ENCODE measurements at regions not wholly inside any gene's neighbourhood (a gene's known extent, or its start where the extent isn't known, plus 50 kb on each side); places are given as distances from the start of the nearest gene placed in this dataset.
"Not testable (repeated sequence)": the region's sequence is repeated elsewhere in the genome, so short reads cannot be mapped to it uniquely, and the experiment has no call there.

DNA sequence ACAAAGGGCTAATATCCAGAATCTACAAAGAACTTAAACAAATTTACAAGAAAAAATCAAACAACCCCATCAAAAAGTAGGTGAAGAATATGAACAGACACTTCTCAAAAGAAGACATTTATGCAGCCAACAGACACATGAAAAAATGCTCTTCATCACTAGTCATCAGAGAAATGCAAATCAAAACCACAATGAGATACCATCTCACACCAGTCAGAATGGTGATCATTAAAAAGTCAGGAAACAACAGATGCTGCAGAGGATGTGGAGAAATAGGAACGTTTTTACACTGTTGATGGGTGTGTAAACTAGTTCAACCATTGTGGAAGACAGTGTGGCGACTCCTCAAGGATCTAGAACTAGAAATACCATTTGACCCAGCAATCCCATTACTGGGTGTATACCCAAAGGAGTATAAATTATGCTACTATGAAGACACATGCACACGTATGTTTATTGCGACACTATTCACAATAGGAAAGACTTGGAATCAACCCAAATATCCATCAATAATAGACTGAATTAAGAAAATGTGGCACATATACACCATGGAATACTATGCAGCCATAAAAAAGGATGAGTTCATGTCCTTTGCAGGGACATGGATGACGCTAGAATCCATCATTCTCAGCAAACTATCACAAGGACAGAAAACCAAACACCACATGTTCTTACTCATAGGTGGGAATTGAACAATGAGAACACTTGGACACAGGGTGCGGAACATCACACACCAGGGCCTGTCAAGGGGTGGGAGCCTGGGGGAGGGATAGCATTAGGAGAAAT is 241.5 kb downstream of the KCNRG start:
- not testable (repeated sequence) for H3K36me3 ChIP-seq (ENCODE audit: insufficient read depth, low read length); H3K4me3 ChIP-seq (ENCODE audit: low read depth in 1 of 2, low read length in 2 of 2)

DNA sequence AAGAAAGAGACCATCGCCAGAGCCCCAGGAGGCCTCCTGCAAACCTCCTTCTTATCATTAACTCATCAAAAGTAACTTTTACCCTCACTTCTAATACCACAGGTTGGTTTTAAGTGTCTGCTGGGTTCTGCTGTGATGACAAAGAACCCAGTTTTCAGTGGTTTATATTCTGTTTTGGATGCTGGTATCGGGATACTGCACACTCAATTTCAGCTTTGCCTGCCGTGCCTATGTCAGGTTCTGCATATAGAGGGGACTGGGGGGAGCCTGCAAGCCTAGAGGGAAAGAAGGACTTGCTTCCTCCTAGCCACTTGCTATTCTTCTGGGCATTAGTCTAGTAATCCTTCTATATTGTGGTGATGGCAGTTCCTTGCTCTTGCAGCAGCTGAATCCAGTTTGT is 242.4 kb downstream of the KCNRG start:
- Histone ChIP-seq H3K27ac (ENCODE audit: low read depth, low read length) (no peak overlapping the region), H3K9me3 (ENCODE audit: low read length) (no peaks in the 10 kb centered on the region), H3K4me1 (ENCODE audit: insufficient read depth, low read length) (no peaks in the 10 kb centered on the region), H3K9ac (ENCODE audit: low read length) (no peak overlapping the region), H3K36me3 (ENCODE audit: insufficient read depth, low read length) (no peaks in the 10 kb centered on the region), H3K4me3 (ENCODE audit: low read depth in 1 of 2, low read length in 2 of 2) (no peak overlapping the region), H3K27me3 (ENCODE audit: control insufficient read depth in 1 of 2, insufficient read depth in 2 of 2, low read length in 2 of 2) (no peaks in the 10 kb centered on the region)

More for the DNA sequence above, 241.5 kb downstream of the KCNRG start:
- H3K4me1 ChIP-seq (ENCODE audit: insufficient read depth, low read length); H3K9ac ChIP-seq (ENCODE audit: low read length); H3K9me3 ChIP-seq (ENCODE audit: low read length); H3K27me3 ChIP-seq (ENCODE audit: control insufficient read depth in 1 of 2, insufficient read depth in 2 of 2, low read length in 2 of 2); H3K27ac ChIP-seq (ENCODE audit: low read depth, low read length): not testable (repeated sequence)

DNA sequence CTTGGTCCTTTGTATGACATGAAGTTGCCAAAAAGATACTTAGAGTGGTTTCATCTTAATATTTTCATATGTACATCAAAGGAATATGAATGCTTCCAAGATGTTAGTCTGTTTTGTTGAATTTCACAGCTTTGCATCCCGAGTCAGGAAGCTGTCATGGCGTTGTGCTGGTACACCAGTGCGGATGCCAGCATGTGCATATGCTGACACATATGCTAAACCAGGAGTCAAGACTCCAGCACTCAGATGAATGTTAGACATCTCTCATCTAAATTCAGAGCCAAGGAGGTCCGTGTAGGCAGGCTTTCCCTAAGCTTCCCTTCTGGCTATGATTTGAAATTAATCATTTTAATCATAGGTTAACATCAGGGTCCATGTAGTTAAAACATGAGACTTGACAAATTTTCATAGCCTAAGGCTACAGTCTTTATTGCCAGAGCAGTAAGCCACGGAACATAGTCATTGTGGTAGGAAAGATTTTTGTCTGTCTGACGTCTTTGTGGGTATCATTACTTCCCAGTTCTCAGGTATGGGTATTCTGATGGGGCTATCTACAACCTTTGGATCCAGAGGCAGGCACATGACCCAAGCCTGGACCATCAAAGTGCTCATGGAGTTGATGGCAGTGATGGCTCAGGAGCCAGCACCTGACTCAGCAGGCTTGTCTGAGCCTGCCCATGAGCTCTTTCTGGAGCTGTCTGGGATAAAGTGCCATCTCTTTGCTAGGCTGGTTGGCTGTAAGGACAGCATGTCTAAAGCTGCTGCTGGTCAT is 246.1 kb downstream of the KCNRG start:
- no peaks in the 10 kb centered on the region for H3K9me3 ChIP-seq (ENCODE audit: low read length)
- H3K27ac ChIP-seq (ENCODE audit: low read depth, low read length): no peak overlapping the region
- H3K9ac ChIP-seq (ENCODE audit: low read length): no peak overlapping the region
- no peaks in the 10 kb centered on the region for H3K36me3 ChIP-seq (ENCODE audit: insufficient read depth, low read length)
- no peaks in the 10 kb centered on the region for H3K4me1 ChIP-seq (ENCODE audit: insufficient read depth, low read length)
- no peaks in the 10 kb centered on the region for H3K27me3 ChIP-seq (ENCODE audit: control insufficient read depth in 1 of 2, insufficient read depth in 2 of 2, low read length in 2 of 2)
- no peak overlapping the region for H3K4me3 ChIP-seq (ENCODE audit: low read depth in 1 of 2, low read length in 2 of 2)

DNA sequence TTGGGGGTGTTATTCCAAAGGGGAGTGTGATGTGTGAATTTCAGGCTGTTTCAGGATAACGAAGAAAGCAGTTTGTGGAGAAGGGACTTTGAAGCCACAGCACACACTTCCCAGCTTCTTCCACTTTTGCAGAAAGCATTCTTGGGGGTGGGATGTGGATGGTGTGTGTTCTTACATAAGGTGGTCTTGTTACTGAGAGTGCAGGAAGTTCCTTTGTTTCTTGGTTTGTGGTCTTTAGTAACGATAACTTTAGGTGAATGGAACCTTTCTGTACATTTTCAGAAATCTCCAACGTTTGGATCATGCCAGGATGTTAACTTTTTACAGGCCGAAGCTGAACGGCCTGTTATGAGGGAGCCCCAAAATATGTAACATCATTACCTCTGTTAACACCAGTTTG is 251.8 kb downstream of the KCNRG start:
- H3K4me1 ChIP-seq (ENCODE audit: insufficient read depth, low read length): no peaks in the 10 kb centered on the region
- H3K27ac ChIP-seq (ENCODE audit: low read depth, low read length): no peak overlapping the region
- H3K27me3 ChIP-seq (ENCODE audit: control insufficient read depth in 1 of 2, insufficient read depth in 2 of 2, low read length in 2 of 2): no peaks in the 10 kb centered on the region
- no peak overlapping the region for H3K9ac ChIP-seq (ENCODE audit: low read length)
- H3K36me3 ChIP-seq (ENCODE audit: insufficient read depth, low read length): no peaks in the 10 kb centered on the region
- H3K9me3 ChIP-seq (ENCODE audit: low read length): no peaks in the 10 kb centered on the region
- H3K4me3 ChIP-seq (ENCODE audit: low read depth in 1 of 2, low read length in 2 of 2): no peak overlapping the region

DNA sequence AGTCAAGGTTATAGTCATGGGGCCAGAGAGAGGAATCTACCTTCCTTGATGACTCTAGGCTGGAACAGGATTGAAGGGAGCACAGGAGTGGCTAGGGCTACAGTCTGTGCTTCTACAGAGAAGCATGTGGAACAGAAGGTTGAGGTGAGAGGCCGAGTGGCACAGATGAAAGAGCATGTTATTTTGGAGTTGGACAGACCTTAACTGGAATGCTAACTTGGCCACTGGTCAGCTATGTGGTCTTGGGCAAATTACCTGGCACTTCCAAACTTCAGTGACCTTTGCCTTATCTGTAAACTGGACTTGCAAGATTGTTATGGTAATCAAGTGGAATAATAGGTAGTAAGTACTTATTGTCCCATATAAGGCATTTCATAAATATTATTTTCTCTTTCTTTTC is 252.7 kb downstream of the KCNRG start:
- H3K9ac ChIP-seq (ENCODE audit: low read length): no peak overlapping the region
- no peak overlapping the region for H3K4me3 ChIP-seq (ENCODE audit: low read depth in 1 of 2, low read length in 2 of 2)
- no peaks in the 10 kb centered on the region for H3K9me3 ChIP-seq (ENCODE audit: low read length)
- no peaks in the 10 kb centered on the region for H3K36me3 ChIP-seq (ENCODE audit: insufficient read depth, low read length)
- no peak overlapping the region for H3K27ac ChIP-seq (ENCODE audit: low read depth, low read length)
- no peaks in the 10 kb centered on the region for H3K27me3 ChIP-seq (ENCODE audit: control insufficient read depth in 1 of 2, insufficient read depth in 2 of 2, low read length in 2 of 2)
- H3K4me1 ChIP-seq (ENCODE audit: insufficient read depth, low read length): no peaks in the 10 kb centered on the region

DNA sequence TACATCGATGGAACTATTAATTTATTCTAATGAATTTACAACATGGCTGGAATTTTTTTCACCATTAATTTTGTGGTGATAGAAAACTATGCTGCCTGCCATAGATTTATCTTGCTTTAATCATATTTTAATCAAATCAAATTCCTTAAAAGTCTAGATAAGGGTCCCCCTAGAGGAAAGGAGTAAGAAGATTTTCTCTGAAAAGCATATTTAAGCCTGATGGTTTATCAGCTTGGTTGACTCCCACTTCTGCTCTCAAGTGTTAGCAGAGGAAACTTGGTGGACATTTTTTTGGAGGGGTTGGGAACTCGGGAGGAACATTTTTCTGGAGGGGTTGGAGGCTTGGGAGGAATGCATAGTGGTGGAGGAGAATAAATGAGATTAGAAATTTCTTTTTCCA is 253.3 kb downstream of the KCNRG start:
- H3K27ac ChIP-seq (ENCODE audit: low read depth, low read length): no peak overlapping the region
- H3K4me1 ChIP-seq (ENCODE audit: insufficient read depth, low read length): no peaks in the 10 kb centered on the region
- H3K9me3 ChIP-seq (ENCODE audit: low read length): no peaks in the 10 kb centered on the region
- H3K27me3 ChIP-seq (ENCODE audit: control insufficient read depth in 1 of 2, insufficient read depth in 2 of 2, low read length in 2 of 2): no peaks in the 10 kb centered on the region
- H3K36me3 ChIP-seq (ENCODE audit: insufficient read depth, low read length): no peaks in the 10 kb centered on the region
- no peak overlapping the region for H3K4me3 ChIP-seq (ENCODE audit: low read depth in 1 of 2, low read length in 2 of 2)
- H3K9ac ChIP-seq (ENCODE audit: low read length): no peak overlapping the region

DNA sequence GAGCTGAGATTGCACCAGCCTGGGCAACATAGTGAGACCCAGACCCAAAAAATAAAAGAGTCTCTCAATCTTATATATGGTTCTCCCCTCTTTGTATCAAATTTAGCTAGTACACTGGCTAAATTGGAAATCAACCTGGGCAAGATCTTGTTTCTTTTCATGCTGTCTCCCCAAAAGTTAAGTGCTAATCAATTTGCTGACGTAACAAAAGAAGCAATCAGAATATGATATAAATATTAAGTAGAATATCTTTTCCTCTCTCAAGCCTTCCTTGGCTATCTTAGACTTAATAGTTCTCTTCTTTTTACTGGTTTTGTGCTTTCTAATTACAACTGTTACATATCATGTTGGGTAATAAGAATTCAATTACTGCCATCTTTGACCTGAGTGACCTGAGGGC is 258.9 kb downstream of the KCNRG start:
- H3K27me3 ChIP-seq (ENCODE audit: control insufficient read depth in 1 of 2, insufficient read depth in 2 of 2, low read length in 2 of 2): no peaks in the 10 kb centered on the region
- H3K4me1 ChIP-seq (ENCODE audit: insufficient read depth, low read length): no peaks in the 10 kb centered on the region
- H3K27ac ChIP-seq (ENCODE audit: low read depth, low read length): no peak overlapping the region
- no peaks in the 10 kb centered on the region for H3K36me3 ChIP-seq (ENCODE audit: insufficient read depth, low read length)
- H3K4me3 ChIP-seq (ENCODE audit: low read depth in 1 of 2, low read length in 2 of 2): no peak overlapping the region
- H3K9ac ChIP-seq (ENCODE audit: low read length): no peak overlapping the region
- no peaks in the 10 kb centered on the region for H3K9me3 ChIP-seq (ENCODE audit: low read length)

DNA sequence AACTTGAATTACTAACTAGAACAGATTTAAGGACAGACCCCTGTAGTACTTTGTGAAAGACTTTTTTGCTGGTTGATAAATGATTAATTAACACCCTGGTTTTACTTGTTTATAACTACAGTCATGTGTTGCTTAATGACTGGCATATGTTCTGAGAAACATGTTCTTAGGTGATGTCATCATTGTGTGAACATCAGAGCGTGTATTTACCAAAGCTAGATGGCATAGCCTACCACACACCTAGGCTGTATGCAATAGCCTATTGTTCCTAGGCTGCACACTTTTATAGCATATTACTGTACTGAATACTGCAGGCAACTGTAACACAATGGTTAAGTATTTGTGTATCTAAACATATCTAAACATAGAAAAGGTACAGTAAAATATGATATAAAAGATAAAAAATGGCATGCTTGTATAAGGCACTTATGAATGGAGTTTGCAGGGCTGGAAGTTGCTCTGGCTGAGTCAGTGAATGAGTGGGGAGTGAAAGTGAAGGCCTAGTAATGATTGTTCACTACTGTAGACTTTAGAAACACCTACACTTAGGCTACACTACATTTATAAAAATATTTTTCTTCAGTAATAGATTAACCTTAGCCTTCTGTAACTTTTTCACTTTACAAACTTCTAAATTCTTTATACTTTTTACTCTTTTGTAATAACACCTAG is 260.3 kb downstream of the KCNRG start:
- H3K36me3 ChIP-seq (ENCODE audit: insufficient read depth, low read length): no peaks in the 10 kb centered on the region
- no peaks in the 10 kb centered on the region for H3K9me3 ChIP-seq (ENCODE audit: low read length)
- H3K27ac ChIP-seq (ENCODE audit: low read depth, low read length): no peak overlapping the region
- H3K27me3 ChIP-seq (ENCODE audit: control insufficient read depth in 1 of 2, insufficient read depth in 2 of 2, low read length in 2 of 2): no peaks in the 10 kb centered on the region
- no peak overlapping the region for H3K9ac ChIP-seq (ENCODE audit: low read length)
- H3K4me3 ChIP-seq (ENCODE audit: low read depth in 1 of 2, low read length in 2 of 2): no peak overlapping the region
- no peaks in the 10 kb centered on the region for H3K4me1 ChIP-seq (ENCODE audit: insufficient read depth, low read length)

DNA sequence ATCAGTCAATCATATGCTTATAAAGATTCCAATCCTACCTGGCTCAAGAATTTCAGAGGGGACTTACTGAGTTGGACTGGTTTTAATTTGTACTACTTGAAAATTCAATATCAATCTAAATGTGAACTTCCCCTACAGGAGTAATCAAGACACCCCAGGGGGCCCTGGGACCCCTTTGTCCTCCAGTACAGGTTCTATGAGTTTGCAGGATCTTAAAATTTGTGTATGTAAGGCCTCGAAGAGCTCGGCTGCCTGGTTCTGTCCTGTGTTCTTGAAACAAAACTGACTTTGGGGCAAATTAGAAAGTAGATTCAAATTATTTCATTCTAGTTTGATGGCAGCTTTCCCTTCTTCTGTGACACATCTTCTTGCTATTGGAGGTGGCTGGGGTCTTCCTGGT is 261.3 kb downstream of the KCNRG start:
- no peaks in the 10 kb centered on the region for H3K9me3 ChIP-seq (ENCODE audit: low read length)
- no peaks in the 10 kb centered on the region for H3K4me1 ChIP-seq (ENCODE audit: insufficient read depth, low read length)
- no peak overlapping the region for H3K27ac ChIP-seq (ENCODE audit: low read depth, low read length)
- no peak overlapping the region for H3K9ac ChIP-seq (ENCODE audit: low read length)
- H3K4me3 ChIP-seq (ENCODE audit: low read depth in 1 of 2, low read length in 2 of 2): no peak overlapping the region
- no peaks in the 10 kb centered on the region for H3K36me3 ChIP-seq (ENCODE audit: insufficient read depth, low read length)
- no peaks in the 10 kb centered on the region for H3K27me3 ChIP-seq (ENCODE audit: control insufficient read depth in 1 of 2, insufficient read depth in 2 of 2, low read length in 2 of 2)

DNA sequence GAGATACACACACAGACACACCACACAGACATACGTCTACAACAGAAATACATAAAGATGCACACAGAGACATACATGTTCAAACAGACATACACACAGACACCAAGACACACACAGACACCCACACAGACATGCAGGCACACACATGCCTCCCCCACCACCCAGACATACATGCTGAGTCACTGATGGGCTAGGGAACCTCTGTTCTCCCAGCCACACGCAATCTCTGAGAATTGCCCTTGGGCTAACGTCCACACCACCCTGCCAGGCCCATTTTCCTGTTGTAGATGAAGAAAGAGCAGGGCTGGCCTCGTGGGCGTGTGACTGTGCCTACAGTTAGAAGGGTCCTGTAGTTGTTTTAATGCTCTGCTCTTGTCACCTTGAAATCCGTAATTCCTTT is 261.9 kb downstream of the KCNRG start:
- Histone ChIP-seq H3K36me3 (ENCODE audit: insufficient read depth, low read length) (no peaks in the 10 kb centered on the region), H3K4me1 (ENCODE audit: insufficient read depth, low read length) (no peaks in the 10 kb centered on the region), H3K4me3 (ENCODE audit: low read depth in 1 of 2, low read length in 2 of 2) (no peak overlapping the region), H3K9ac (ENCODE audit: low read length) (no peak overlapping the region), H3K9me3 (ENCODE audit: low read length) (no peaks in the 10 kb centered on the region), H3K27me3 (ENCODE audit: control insufficient read depth in 1 of 2, insufficient read depth in 2 of 2, low read length in 2 of 2) (no peaks in the 10 kb centered on the region), H3K27ac (ENCODE audit: low read depth, low read length) (no peak overlapping the region)

DNA sequence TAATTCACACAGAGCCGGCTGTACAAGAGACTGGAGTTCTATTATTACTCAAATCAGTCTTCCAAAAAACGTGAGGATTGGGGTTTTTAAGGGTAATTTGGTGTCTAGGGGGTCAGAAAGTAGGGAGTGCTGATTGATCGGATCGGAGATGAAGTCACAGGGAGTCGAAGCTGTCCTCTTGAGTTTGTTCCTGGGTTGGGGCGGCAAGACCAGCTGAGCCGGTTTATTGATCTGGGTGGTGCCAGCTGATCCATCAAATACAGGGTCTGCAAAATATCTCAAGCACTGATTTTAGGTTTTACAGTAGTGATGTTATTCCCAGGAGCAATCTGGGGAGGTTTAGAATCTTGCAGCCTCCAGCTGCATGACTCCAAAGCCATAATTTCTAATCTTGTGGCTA is 262.7 kb downstream of the KCNRG start:
- H3K4me1 ChIP-seq (ENCODE audit: insufficient read depth, low read length): no peaks in the 10 kb centered on the region
- H3K9ac ChIP-seq (ENCODE audit: low read length): no peak overlapping the region
- no peaks in the 10 kb centered on the region for H3K27me3 ChIP-seq (ENCODE audit: control insufficient read depth in 1 of 2, insufficient read depth in 2 of 2, low read length in 2 of 2)
- H3K27ac ChIP-seq (ENCODE audit: low read depth, low read length): no peak overlapping the region
- H3K9me3 ChIP-seq (ENCODE audit: low read length): no peaks in the 10 kb centered on the region
- no peaks in the 10 kb centered on the region for H3K36me3 ChIP-seq (ENCODE audit: insufficient read depth, low read length)
- no peak overlapping the region for H3K4me3 ChIP-seq (ENCODE audit: low read depth in 1 of 2, low read length in 2 of 2)

Data from muscle layer of colon (tissue), 2 donors.